HG02938 (cell line): ENCODE measurements at regions not wholly inside any gene's neighbourhood (a gene's known extent, or its start where the extent isn't known, plus 50 kb on each side); places are given as distances from the start of the nearest gene placed in this dataset.

Source experiments
- ATAC-seq: cut with Tn5 transposase; IDR thresholded peaks from one replicate; pipeline ENCODE4 v1.9.1; 2021; ENCODE audit warnings: mild to moderate bottlenecking, moderate library complexity; ENCODE audit not compliant: unreplicated experiment

- no peak for ATAC-seq
These were observed 217.8 kb upstream of the TLE4 start for GRCh38 chr9:79353856-79354520.

- ATAC-seq = no peak
These were observed 214.6 kb upstream of the TLE4 start for GRCh38 chr9:79357194-79357593.

- ATAC-seq = no peak
These were observed 214.1 kb upstream of the TLE4 start for GRCh38 chr9:79357616-79358015.

DNA sequence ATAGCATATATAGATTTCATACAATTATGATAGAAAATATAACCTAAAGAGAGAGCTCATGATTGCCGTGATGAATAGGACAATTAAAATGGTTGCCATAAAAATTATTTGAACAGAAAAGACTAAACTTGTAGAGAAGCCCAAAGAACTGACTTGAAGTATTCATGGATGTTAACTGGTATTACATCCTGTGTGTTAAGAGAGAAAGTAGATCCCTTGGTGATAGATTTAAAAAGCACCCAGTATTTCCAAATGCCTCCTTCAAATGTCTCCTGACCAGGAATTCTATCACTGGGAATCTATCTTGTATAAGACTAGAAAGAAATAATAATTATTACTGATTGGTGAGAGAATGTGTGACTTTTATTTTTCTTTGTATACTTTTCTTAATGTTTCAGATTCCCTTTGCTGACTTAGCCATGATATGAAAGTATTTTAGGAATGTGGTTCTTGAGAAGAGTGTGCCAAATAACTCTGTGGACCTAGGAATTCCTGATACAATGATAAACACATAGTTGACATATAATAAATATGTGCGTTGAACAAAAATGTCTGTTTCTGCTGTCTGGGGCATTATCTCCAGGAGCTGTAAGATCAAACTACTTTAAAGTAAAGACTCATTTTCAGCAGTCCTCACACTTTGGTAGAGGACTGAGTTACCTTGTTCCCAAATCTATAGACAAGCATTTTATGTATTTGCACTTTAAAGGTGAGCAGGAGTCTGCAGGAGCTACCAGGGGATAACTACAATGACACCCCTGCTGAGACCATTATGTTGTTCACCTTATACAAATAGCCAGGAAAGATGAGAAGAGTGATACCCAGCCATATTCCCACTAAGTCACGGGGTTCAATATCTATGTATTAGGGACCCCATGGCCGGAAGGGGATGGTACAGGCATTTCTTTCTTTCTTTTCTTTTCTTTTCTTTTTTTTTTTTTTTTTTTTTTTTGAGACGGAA is 211.1 kb upstream of the TLE4 start:
- ATAC-seq = no peak

GRCh38 chr9:79362100-79363081 is 209.4 kb upstream of the TLE4 start:
- ATAC-seq = no peak

- ATAC-seq = no peak
These were observed 202.1 kb upstream of the TLE4 start for GRCh38 chr9:79369676-79370075.

DNA sequence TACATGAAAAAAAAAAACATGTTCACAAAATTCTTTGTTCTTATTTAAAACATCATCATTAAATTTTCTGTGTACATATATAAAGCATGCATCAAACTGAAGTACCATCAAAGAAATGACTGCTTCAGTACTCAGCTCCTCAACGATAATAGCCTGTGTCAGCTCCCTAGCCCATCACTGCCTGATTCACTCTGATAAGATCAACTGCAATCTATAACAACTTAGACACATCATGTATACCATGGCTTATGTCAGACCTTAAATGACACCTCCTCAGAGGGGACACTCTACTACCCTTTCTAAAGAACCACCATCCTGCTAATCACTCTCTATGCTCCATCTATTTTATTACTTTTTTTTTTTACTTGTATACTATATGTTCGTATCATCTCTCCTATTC is 200.5 kb upstream of the TLE4 start:
- no peak for ATAC-seq

DNA sequence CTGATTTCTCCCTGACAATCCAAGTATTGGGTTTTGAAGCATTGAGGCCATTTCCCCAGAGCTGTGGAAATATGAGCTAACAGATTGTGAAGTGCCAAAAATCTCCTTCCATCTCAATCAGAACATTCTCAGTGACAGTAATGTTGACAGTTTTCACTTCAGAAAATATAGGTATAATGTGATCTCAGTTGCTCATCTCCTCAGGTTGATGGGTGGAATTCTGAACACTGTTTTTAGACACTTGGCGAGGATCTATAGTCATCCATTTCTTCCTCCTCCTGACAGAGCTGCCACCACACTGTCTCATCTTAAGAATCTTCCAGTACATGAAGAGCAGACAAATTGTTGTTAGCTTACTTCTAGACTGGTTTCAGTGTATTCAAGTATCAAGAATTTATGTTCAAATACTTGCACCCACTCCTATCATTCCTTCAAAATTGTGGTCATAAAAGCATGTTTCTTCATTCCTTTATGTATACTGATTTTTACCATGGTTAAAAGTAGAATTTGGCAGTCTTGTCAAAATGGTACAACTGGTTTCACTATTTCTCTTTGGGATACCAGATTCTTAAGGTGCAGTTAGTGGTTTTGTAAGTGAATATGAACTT is 199.7 kb upstream of the TLE4 start:
- ATAC-seq = no peak

DNA sequence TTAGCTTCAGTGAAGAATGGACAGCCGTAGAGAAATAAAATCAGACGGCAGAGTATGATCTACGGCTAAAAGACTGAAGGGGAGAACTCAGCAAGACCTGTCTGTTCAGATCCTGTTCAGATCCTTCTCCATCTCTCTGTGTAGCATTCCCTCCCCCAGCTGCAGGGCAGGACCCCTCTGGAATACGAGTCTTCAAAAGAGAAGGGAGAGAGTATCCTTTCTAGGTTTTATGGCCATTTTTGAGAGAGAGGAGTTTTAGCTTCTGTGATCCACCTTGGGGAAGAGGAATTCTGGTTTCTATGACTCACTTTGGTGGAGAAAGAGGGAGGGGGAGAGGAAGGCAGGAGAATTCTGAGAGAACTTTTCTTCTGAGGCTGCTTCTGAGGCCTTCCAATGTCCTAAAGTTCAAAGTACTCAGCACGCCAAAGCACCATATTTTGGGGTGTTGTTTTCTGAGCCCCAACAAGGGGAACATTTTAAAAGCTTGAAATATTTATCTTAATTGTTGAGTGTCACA is 194.4 kb upstream of the TLE4 start:
- no peak for ATAC-seq

DNA sequence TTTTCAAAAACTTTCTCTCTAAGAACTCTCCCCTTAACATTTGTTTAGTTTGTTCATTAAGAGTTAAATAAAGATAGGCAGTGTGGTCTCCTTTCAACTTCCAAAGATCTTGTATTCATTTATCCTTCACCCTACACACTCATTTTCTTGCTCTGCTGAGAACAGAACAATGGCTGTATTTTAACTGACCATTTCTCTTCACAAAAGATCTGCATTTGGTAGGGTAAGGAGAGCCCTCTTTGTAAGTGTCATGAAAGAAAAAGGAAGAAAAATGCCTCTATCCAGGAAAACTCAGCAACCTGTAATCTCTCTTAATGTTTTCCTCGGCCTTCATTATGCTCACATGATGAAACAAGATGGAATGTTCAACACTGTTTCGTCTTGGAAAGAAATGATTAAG is 193.7 kb upstream of the TLE4 start:
- no peak for ATAC-seq

DNA sequence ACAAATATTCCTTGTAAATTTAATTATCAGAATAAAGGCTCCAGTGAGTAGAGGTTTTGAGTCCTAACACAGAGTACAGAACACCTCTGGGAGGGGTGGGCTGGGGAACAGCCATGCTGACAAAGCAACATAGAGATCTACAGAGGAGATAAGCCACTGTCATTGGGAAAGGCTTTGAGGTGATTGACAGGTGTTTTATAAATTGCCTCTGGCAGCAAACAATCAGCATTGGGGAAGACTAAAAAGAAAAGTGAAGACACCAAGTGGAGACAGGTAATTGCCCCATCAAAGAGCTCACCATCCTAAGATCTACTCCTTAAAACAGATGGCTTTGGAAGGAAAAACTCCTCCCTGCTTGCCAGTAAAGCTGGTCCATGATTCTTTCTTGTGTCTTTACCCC is 189.7 kb upstream of the TLE4 start:
- ATAC-seq = no peak

DNA sequence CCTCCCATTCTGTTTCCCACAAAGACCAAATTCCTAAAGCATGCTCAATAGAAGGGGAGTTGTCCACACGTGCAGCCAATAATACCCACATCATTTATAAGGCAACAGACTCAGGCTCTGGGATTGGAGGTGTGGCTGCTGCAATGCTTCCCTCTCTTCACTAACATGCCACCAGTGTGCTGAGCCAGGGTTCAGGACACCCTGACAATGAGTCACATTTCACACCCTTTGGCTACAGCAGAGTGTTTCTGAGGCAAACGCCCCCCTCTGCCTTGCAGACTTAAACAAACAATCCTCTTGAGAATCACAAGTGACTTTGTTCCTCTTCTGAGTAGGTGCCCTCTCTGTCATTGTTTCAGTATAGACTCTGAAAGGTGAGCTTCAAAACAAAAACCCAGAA is 189.3 kb upstream of the TLE4 start:
- peak; percentile 56 for ATAC-seq

GRCh38 chr9:79383096-79383495 is 188.7 kb upstream of the TLE4 start:
- ATAC-seq = no peak

DNA sequence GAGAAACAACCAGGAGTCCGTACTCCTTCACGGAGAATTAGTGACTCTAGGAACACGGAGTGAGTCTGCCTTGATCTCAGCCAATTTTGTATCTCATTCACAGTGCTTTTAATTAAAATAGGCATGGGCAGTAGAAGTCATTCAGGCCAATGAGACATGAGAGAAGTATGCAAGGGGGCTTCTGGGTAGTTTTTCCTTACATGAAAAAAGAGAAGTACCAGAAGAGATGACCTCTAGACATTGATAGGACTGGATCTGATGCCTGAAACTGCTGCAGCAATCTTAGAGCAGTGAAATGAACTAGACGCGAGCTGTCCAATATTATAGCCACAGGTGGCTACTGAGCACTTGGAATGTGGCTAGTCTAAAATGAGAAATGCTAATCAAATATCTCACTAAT is 187.7 kb upstream of the TLE4 start:
- ATAC-seq = no peak

DNA sequence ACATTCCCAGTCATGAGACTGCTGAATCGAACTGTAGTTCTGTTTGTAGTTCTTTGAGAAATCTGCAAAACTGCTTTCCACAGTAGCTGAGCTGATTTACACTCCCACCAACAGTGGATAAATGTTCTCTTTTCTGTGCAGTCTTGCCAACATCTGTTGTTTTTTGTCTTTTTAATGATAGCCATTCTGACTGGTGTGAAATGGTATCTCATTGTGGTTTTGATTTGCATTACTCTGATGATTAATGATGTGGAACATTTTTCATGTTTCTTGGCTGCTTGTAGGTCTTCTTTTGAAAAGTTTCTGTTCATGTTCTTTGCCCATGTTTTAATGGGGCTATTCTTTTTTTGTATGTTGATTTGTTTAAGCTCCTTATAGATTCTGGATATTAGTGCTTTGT is 187.3 kb upstream of the TLE4 start:
- no peak for ATAC-seq

DNA sequence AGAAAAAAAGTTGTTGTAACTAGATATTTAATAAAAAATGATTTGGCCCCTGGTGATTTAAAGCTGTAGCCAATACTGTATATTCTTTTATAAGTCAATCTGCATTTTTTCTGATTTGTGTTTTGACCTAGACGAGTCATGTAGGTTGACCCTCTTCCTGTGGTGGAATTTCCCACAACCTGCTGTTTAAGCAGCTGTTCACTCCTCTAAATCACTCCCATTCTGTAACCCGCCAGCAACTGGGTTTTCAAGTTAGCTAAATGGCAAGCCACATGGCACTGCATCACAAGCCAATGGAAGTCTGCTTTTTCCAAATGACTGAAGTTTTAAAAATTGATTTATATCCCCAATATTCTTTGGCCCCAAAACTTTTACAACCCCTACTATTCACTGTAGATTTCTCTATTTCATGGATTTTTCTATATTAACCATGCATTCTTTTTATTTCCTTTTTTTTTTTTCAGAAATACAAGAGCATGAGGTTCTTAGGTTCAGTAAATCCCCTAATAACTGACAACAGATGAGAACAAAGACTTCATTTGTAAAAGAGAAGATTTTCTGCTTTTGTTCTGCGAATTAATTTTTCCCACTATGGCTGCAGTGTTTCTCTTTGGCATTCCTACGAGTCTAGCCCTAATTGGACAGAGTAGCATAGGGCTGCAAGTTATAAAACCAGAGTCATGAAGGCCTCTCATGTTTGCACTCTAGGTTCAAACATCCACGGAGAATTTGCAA is 184.5 kb upstream of the TLE4 start:
- ATAC-seq = no peak

DNA sequence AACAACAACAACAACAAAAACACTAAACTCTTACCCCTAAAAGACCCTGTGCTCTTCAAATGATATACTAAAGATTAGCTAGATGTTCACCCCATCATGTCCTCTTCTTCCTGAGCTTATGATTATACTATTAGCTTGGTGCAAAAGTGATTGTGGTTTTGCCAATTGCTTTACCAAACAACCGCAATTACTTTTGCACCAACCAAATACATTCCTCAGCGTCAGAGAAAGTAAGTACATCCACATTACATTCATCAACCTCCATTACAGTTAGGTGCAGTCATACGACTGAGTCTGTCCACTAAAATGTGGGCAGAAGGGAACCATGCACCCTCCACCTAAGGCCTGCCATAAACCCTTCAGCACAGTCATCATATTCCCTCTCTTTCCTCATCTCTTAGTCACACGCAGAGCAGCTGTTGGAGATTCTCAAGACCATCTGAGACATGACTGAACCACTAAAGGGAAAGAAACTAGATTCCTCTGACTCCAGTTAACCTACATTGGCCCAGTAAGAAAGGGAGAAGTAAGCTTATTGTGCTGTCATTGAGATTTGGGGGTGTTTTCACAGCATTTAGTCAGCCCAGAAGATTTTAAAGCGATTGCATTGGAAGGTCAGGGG is 181.6 kb upstream of the TLE4 start:
- no peak for ATAC-seq

DNA sequence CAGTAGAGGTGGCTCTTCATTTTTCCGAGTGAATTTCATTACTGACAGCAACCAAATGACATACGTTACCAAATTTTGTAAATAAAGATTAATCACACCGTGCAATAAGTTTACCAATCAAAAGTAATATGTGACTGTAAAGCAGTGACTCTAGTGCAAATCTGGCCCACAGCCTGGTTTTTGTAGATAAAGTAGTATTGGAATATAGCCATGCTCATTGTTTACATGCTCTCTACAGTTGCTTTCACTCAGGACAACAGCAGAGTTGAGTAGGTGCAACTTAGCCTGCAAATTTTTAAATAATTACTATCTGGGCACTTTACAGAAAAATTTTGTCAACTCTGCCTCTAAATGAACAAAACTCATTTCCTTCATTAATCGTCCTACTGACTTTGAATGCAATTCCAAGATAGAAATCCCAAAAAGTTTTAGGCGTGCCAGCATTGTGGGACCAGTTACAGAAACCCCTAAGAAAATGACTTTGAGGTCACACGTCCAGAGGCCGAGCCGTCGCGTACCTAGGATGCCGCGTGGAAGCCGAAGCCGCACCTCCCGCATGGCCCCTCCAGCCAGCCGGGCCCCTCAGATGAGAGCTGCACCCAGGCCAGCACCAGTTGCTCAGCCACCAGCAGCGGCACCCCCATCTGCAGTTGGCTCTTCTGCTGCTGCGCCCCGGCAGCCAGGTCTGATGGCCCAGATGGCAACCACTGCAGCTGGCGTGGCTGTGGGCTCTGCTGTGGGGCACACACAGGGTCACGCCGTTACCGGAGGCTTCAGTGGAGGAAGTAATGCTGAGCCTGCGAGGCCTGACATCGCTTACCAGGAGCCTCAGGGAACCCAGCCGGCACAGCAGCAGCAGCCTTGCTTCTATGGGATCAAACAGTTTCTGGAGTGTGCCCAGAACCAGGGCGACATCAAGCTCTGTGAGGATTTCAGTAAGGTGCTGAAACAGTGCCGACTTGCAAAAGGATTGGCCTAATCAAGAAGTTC is 180.7 kb upstream of the TLE4 start:
- ATAC-seq = no peak
